ENCODE measurements at regions not wholly inside any gene's neighbourhood (a gene's known extent, or its start where the extent isn't known, plus 50 kb on each side); places are given as distances from the start of the nearest gene placed in this dataset.

DNA sequence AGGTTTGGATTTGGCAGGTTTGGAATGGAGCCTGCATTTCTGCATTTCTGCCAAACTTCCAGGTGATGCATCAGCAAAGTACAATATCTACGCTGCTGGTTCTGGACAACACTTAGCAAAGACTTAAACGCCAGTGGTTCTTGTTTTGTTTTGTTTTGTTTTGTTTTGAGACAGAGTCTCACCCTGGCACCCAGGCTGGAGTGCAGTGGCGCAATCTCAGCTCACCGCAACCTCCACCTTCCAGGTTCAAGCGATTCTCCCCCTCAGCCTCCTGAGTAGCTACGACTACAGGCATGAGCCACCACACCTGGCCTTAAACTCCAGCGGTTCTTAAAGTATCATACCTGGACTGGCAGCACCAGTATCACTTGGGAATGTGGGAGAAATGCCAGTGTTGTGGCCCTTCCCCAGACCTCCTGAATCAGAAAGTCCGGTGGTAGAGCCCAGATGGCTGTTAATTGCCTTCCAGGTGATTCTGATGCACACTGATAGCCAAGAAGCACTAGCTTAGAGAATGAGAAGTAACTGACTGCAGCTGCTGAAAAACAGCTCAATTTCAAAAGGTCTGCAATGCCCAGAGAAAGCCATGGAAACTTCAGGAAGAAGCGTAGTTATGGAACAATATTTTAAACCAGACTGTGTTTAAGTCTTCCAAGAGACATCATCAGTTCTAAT is 114.8 kb upstream of the FOXN3 start:
- TF ChIP-seq CTCF (IDR thresholded peaks at IDR 0.05): no peak
- TF ChIP-seq POLR2A (IDR thresholded peaks at IDR 0.05): no peak

All from right lobe of liver (tissue), 4 donors.